GM12891 (cell line): ENCODE measurements at regions not wholly inside any gene's neighbourhood (a gene's known extent, or its start where the extent isn't known, plus 50 kb on each side); places are given as distances from the start of the nearest gene placed in this dataset.

Experiments used
- PAX5 ChIP-seq: IDR thresholded peaks from 2 replicates; pipeline ENCODE4 v1.6.1; 2011; ENCODE audit warnings: low read length, moderate library complexity, mild to moderate bottlenecking; ENCODE audit not compliant: insufficient read depth, severe bottlenecking
- POLR2A ChIP-seq: IDR thresholded peaks from 2 replicates; pipeline ENCODE4 v1.6.1; 2011; ENCODE audit warnings: low read depth, low read length, control low read depth
- POLR2AphosphoS5 ChIP-seq: IDR thresholded peaks from 2 replicates; pipeline ENCODE4 v1.6.1; 2011; ENCODE audit warnings: low read depth, low read length, control low read depth
- POU2F2 ChIP-seq: IDR thresholded peaks from 2 replicates; pipeline ENCODE4 v1.6.1; 2011; ENCODE audit warnings: low read depth, mild to moderate bottlenecking, control low read depth, low read length, moderate library complexity
- SPI1 ChIP-seq: IDR thresholded peaks from 2 replicates; pipeline ENCODE4 v1.6.1; 2011; ENCODE audit warnings: low read depth, low read length, control low read depth
- TAF1 ChIP-seq: IDR thresholded peaks from 2 replicates; pipeline ENCODE4 v1.6.1; 2011; ENCODE audit warnings: low read depth, low read length, control low read depth

- TF ChIP-seq POLR2AphosphoS5 (no peak), POLR2A (no peak), TAF1 (no peak), PAX5 (no peak), POU2F2 (no peak), SPI1 (no peak)
These were observed 388.2 kb downstream of the OTOL1 start for GRCh38 chr3:161884830-161885229.
